H9 (cell line): ENCODE measurements at regions not wholly inside any gene's neighbourhood (a gene's known extent, or its start where the extent isn't known, plus 50 kb on each side); places are given as distances from the start of the nearest gene placed in this dataset.

Experiments
- DNase-seq: peaks from one replicate; pipeline ENCODE4 v3.0.0-alpha.2; 2017
- H2AFZ ChIP-seq: one replicate; pipeline ENCODE4 v1.6.1; 2013; ENCODE audit warnings: mild to moderate bottlenecking, low read length, control low read depth, moderate library complexity
- H2AK5ac ChIP-seq: 2 replicates; pipeline ENCODE4 v1.6.1; 2013; ENCODE audit warnings: low read length, control low read depth, mixed read lengths; ENCODE audit not compliant: insufficient read length
- H2BK120ac ChIP-seq: one replicate; pipeline ENCODE4 v1.6.1; 2013; ENCODE audit warnings: low read depth, mild to moderate bottlenecking, low read length, control low read depth, inconsistent platforms; ENCODE audit not compliant: poor library complexity, severe bottlenecking
- H2BK12ac ChIP-seq: 2 replicates; pipeline ENCODE4 v1.6.1; 2013; ENCODE audit warnings: low read length, control low read depth, mixed read lengths, low read depth; ENCODE audit not compliant: insufficient read length
- H2BK15ac ChIP-seq: 2 replicates; pipeline ENCODE4 v1.6.1; 2013; ENCODE audit warnings: low read depth, low read length, control low read depth
- H2BK20ac ChIP-seq: one replicate; pipeline ENCODE4 v1.6.1; 2013; ENCODE audit warnings: low read depth, mild to moderate bottlenecking, low read length, control low read depth, inconsistent platforms; ENCODE audit not compliant: poor library complexity, severe bottlenecking
- H2BK5ac ChIP-seq: 2 replicates; pipeline ENCODE4 v1.6.1; 2013; ENCODE audit warnings: low read length, control low read depth, mixed read lengths; ENCODE audit not compliant: insufficient read length
- H3K14ac ChIP-seq: 2 replicates; pipeline ENCODE4 v1.6.1; 2013; ENCODE audit warnings: low read length, control low read depth; ENCODE audit not compliant: insufficient read depth
- H3K18ac ChIP-seq: 2 replicates; pipeline ENCODE4 v1.6.1; 2013; ENCODE audit warnings: low read depth, mild to moderate bottlenecking, mixed read lengths, low read length, control low read depth; ENCODE audit not compliant: insufficient read length
- H3K23ac ChIP-seq: 2 replicates; pipeline ENCODE4 v1.6.1; 2013; ENCODE audit warnings: low read length, control low read depth, mixed read lengths, low read depth; ENCODE audit not compliant: insufficient read length
- H3K23me2 ChIP-seq: 2 replicates; pipeline ENCODE4 v1.6.1; 2013; ENCODE audit warnings: low read depth, mild to moderate bottlenecking, mixed read lengths, low read length, control low read depth; ENCODE audit not compliant: insufficient read length, poor library complexity, severe bottlenecking
- H3K27ac ChIP-seq: 2 replicates; pipeline ENCODE4 v1.5.1; 2013; ENCODE audit warnings: low read length, control low read depth, mixed read lengths, low read depth; ENCODE audit not compliant: insufficient read length
- H3K27me3 ChIP-seq: 2 replicates; pipeline ENCODE4 v1.6.1; 2013; ENCODE audit warnings: low read length, control low read depth, inconsistent platforms; ENCODE audit not compliant: insufficient read depth
- H3K4ac ChIP-seq: 2 replicates; pipeline ENCODE4 v1.6.1; 2013; ENCODE audit warnings: low read depth, mild to moderate bottlenecking, control low read depth, inconsistent platforms, low read length, moderate library complexity
- H3K4me1 ChIP-seq: 2 replicates; pipeline ENCODE4 v1.6.1; 2013; ENCODE audit warnings: low read length, control low read depth, inconsistent platforms; ENCODE audit not compliant: insufficient read depth
- H3K4me2 ChIP-seq: 2 replicates; pipeline ENCODE4 v1.6.1; 2013; ENCODE audit warnings: low read length, control low read depth, mixed read lengths; ENCODE audit not compliant: insufficient read length, insufficient read depth
- H3K56ac ChIP-seq: 2 replicates; pipeline ENCODE4 v1.6.1; 2013; ENCODE audit warnings: low read depth, mild to moderate bottlenecking, mixed read lengths, low read length, control low read depth; ENCODE audit not compliant: insufficient read length
- H3K79me1 ChIP-seq: 2 replicates; pipeline ENCODE4 v1.6.1; 2013; ENCODE audit warnings: low read depth, mild to moderate bottlenecking, moderate library complexity, low read length, control low read depth, inconsistent platforms; ENCODE audit not compliant: insufficient read depth, poor library complexity, severe bottlenecking
- H3K79me2 ChIP-seq: 2 replicates; pipeline ENCODE4 v1.6.1; 2013; ENCODE audit warnings: low read length, control low read depth, inconsistent platforms; ENCODE audit not compliant: insufficient read depth
- H3K9ac ChIP-seq: 2 replicates; pipeline ENCODE4 v1.6.1; 2013; ENCODE audit warnings: low read length, control low read depth, mixed read lengths; ENCODE audit not compliant: insufficient read length; ENCODE audit errors: extremely low read depth
- H3K9me3 ChIP-seq: one replicate; pipeline ENCODE4 v1.6.1; 2013; ENCODE audit warnings: low read depth, low read length, inconsistent platforms; ENCODE audit not compliant: control insufficient read depth
- H3T11ph ChIP-seq: one replicate; pipeline ENCODE4 v1.6.1; 2013; ENCODE audit warnings: mild to moderate bottlenecking, low read length, control low read depth, inconsistent platforms
- H4K20me1 ChIP-seq: one replicate; pipeline ENCODE4 v1.6.1; 2013; ENCODE audit not compliant: control insufficient read depth, insufficient read length, insufficient read depth
- H4K5ac ChIP-seq: 2 replicates; pipeline ENCODE4 v1.6.1; 2013; ENCODE audit warnings: low read depth, mild to moderate bottlenecking, mixed read lengths, low read length, control low read depth; ENCODE audit not compliant: insufficient read length
- H4K8ac ChIP-seq: replicated peaks from 2 replicates; pipeline ENCODE4 v1.6.1; 2013; ENCODE audit warnings: low read length, control low read depth, mixed read lengths, low read depth; ENCODE audit not compliant: insufficient read length
- H4K91ac ChIP-seq: 2 replicates; pipeline ENCODE4 v1.6.1; 2013; ENCODE audit warnings: low read depth, mild to moderate bottlenecking, moderate library complexity, mixed read lengths, low read length, control low read depth; ENCODE audit not compliant: insufficient read length
- H3K27ac Mint-ChIP-seq, 3 experiments: 2 replicates in 2 of 3; 3 replicates in 1 of 3; pipeline ENCODE4 v1.8.0; 2020 to 2021; ENCODE audit warnings: mixed read lengths in 3 of 3, mild to moderate bottlenecking in 1 of 3, moderate library complexity in 1 of 3
- H3K27me3 Mint-ChIP-seq: 2 replicates; pipeline ENCODE4 v1.8.0; 2021; ENCODE audit warnings: low read depth, mild to moderate bottlenecking, moderate library complexity, mixed read lengths
- H3K36me3 Mint-ChIP-seq, 3 experiments: 2 replicates in 2 of 3; 3 replicates in 1 of 3; pipeline ENCODE4 v1.8.0; 2020 to 2021; ENCODE audit warnings: low read depth in 3 of 3, mixed read lengths in 3 of 3; ENCODE audit not compliant: insufficient read depth in 1 of 3
- H3K4me1 Mint-ChIP-seq, 2 experiments: 2 replicates each; pipeline ENCODE4 v1.8.0; 2020; ENCODE audit warnings: mixed read lengths in 2 of 2
- H3K4me3 Mint-ChIP-seq, 2 experiments: 2 replicates in 1 of 2; 3 replicates in 1 of 2; pipeline ENCODE4 v1.8.0; 2020 to 2021; ENCODE audit warnings: mild to moderate bottlenecking in 2 of 2, mixed read lengths in 2 of 2, moderate library complexity in 1 of 2
- H3K9me3 Mint-ChIP-seq, 2 experiments: 2 replicates in 1 of 2; 3 replicates in 1 of 2; pipeline ENCODE4 v1.8.0; 2020; ENCODE audit warnings: mild to moderate bottlenecking in 2 of 2, mixed read lengths in 2 of 2, moderate library complexity in 1 of 2
- CTCF ChIP-seq: fragments of 200-600 bp; sonication (generic); conservative IDR thresholded peaks from 3 replicates; pipeline ENCODE4 v1.8.0; 2021; ENCODE audit warnings: antibody characterized with exemption, mild to moderate bottlenecking
- WGBS: extraction: QIAGEN DNeasy Blood & Tissue Kit; methylation state at CpG from one replicate; pipeline ENCODE4 v1.1.7; 2013; ENCODE audit warnings: missing lambda C conversion rate, low lambda C conversion rate, mixed read lengths; ENCODE audit not compliant: insufficient read length; ENCODE audit errors: extremely low coverage; 5-methylcytosine and 5-hydroxymethylcytosine counted together

- Histone ChIP-seq H3K79me2 (no peaks in the 10 kb centered on the region), H3K4ac (no peak overlapping the region), H3K9ac (no peak overlapping the region), H3K23me2 (no peaks in the 10 kb centered on the region), H3T11ph (no peak overlapping the region), H3K27me3 (no peaks in the 10 kb centered on the region), H3K14ac (no peak overlapping the region), H2BK20ac (no peak overlapping the region), H3K4me1 (no peaks in the 10 kb centered on the region), H2AFZ (no peak overlapping the region), H4K91ac (no peak overlapping the region), H3K79me1 (no peaks in the 10 kb centered on the region), H4K20me1 (no peaks in the 10 kb centered on the region), H3K9me3 (no peaks in the 10 kb centered on the region), H2BK15ac (no peak overlapping the region), H2AK5ac (no peak overlapping the region), H3K18ac (no peak overlapping the region), H4K8ac (no peak overlapping the region), H3K4me2 (no peak overlapping the region), H3K56ac (no peak overlapping the region), H4K5ac (no peak overlapping the region), H2BK5ac (no peak overlapping the region), H2BK120ac (no peak overlapping the region), H3K27ac (no peak overlapping the region), H3K23ac (no peak overlapping the region), H2BK12ac (no peak overlapping the region)
- no peak overlapping the region for H3K4me3 Mint-ChIP-seq
- H3K27ac Mint-ChIP-seq, result no peak overlapping the region
- no peaks in the 10 kb centered on the region for H3K27me3 Mint-ChIP-seq
- TF ChIP-seq CTCF, result no peak
- H3K36me3 Mint-ChIP-seq, result no peaks in the 10 kb centered on the region
- peaks cover 4 to 5% of the 10 kb centered on the region in 2 experiments; a peak in 1 of 4 replicates for H3K4me1 Mint-ChIP-seq
- no peak for DNase-seq
- H3K9me3 Mint-ChIP-seq, result no peaks in the 10 kb centered on the region
- whole genome bisulfite sequencing, result no CpG with 5 or more reads among the region's 2 CpGs
Measured at GRCh38 chr3:69435274-69436265, 49.7 kb upstream of the FRMD4B start.
